ENCODE measurements at regions not wholly inside any gene's neighbourhood (a gene's known extent, or its start where the extent isn't known, plus 50 kb on each side); places are given as distances from the start of the nearest gene placed in this dataset.

DNA sequence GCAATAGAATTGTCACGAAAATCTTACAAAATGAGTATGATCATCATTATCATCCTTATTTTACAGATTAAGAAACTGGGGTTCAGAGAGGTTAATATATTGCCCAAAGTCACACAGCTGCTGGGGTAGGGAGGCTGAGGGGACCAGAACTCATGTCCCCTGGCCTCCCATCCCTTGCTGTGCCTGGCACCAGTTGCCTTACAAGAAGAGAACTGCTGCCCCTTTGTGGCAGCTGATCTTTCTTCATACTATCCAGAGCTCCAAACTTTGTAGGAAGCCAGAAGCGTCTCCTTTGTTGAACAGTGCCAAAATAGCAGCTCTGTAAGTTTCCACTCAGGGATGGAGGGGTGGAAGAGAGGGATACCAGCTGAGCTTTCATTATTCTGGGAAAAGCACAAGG, 236.8 kb upstream of the TBC1D5 start:
- Histone ChIP-seq H3K4me3 (ENCODE audit: low read length) (no peak overlapping the region), H3K4me1 (ENCODE audit: insufficient read depth, low read length) (peaks cover 8% of the 10 kb centered on the region)

DNA sequence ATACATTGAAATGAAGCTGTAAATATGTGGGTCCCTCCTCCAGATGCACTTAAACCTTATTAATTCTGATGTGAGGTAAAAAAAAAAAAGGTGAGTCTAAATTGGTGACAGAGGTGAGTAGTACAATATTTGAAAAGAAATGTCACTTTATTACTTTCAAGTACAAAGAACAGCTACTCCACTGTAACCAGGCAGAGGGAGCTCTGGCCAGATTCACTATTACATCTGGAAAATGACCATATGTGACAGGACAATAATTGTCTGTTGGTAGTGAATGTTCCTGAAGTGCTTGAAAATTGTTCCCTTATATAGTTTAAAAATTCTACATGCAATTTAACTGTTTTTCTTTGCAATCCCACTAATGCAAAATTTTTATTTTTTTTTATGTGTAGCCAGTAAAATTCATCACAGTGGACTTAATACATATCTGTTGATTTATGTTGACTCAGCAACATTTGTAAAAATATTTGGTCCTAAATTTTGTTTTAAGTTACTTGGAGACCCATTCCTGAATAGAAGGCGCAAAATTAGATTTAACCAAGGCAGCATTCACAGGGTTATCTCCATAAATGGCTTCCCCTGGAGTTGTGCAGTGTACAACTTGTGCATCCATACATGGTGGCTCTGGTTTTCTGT, 231.9 kb upstream of the TBC1D5 start:
- no peak overlapping the region for H3K4me3 ChIP-seq (ENCODE audit: low read length)
- no peaks in the 10 kb centered on the region for H3K4me1 ChIP-seq (ENCODE audit: insufficient read depth, low read length)
- no peaks in the 10 kb centered on the region for H3K27me3 ChIP-seq (ENCODE audit: insufficient read depth, low read length)
- no peaks in the 10 kb centered on the region for H3K9me3 ChIP-seq (ENCODE audit: low read depth, low read length)

More for the DNA sequence above, 236.8 kb upstream of the TBC1D5 start:
- Histone ChIP-seq H3K27me3 (ENCODE audit: insufficient read depth, low read length) (peaks cover 4% of the 10 kb centered on the region), H3K9me3 (ENCODE audit: low read depth, low read length) (no peaks in the 10 kb centered on the region)

DNA sequence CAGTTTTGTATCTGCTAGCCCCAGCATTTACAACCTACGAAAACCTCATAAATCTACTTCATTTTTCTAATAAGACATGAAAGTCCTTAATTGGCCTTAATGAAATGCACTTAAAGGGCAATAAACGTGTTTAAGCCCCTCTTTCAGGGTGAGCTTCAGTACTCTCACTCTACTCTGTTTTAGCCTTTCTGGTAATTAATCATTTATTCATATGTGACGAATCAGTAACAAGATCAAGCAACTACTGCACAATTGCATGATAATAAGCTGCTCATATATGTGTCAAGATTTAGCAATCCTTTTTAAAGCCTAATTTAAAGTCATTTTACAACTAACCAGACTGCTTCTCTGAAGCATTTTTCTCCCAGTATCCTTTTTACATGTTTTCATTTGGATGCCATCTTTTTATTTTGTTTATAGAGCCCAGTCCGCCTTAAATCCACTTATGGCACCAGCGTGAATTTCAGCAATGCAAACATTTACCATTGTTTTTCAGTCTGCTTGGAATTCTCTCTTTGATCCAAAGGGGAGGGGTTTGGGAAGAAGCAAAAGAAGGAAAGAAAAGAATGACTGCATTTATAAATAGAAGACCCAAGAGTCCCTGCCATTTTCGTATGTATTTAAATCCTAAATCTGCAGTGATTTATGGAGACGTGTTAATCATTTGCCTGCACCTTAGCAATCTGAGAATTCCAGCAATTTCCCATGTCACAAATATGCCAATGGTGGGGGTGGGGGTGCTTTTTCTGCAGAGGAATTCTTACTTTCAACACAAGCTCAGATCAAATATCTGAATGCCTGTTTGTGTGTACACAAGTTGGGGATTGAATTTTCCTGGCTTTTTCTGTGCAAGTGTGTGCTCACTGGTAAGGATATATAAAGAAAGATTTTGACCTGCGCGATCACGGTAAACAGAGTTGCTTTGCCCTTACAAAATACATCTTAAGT, 230.8 kb upstream of the TBC1D5 start:
- Histone ChIP-seq H3K27me3 (ENCODE audit: insufficient read depth, low read length) (no peaks in the 10 kb centered on the region), H3K4me3 (ENCODE audit: low read length) (no peak overlapping the region), H3K9me3 (ENCODE audit: low read depth, low read length) (no peaks in the 10 kb centered on the region), H3K4me1 (ENCODE audit: insufficient read depth, low read length) (no peaks in the 10 kb centered on the region)

DNA sequence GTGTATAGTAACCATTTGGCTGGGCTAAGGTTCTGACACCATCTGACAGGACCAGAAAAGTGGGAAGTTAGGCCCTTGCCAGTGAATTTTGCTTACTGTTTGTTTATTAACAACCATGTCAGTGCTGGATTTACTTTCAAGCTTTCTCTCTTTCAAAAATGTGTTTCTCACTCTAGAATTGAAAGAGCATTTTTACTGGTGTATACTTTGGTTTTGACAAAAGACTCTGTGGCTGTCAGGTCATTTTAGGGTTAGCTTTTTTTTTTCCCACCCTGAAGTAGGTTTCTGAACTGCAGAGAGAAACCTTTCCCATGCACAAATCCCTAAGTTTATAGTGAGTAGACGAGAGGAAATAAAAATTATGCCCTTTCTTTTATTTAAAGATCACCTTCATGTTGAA, 230.0 kb upstream of the TBC1D5 start:
- Histone ChIP-seq H3K27me3 (ENCODE audit: insufficient read depth, low read length) (no peaks in the 10 kb centered on the region), H3K4me3 (ENCODE audit: low read length) (no peak overlapping the region), H3K9me3 (ENCODE audit: low read depth, low read length) (no peaks in the 10 kb centered on the region), H3K4me1 (ENCODE audit: insufficient read depth, low read length) (no peaks in the 10 kb centered on the region)

DNA sequence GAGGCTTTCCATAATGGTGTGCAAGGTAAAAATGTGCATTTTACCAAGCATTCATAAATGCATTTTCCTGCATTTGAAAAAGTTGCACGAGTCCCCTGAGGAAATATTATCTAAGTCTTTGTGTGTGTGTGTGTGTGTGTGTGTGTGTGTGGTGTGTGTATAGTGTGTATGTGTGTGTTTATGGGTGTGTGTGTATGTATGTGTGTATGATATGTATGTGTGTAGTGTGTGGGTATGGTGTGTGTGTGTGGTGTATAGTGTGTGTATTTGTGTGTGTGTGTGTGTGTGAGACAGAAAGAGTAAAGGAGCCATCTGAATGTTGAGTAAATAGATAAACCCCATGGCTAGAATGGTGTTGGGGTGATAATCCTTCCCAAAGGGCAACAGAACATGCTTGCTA, 229.6 kb upstream of the TBC1D5 start:
- H3K4me1 ChIP-seq (ENCODE audit: insufficient read depth, low read length): no peaks in the 10 kb centered on the region
- no peaks in the 10 kb centered on the region for H3K27me3 ChIP-seq (ENCODE audit: insufficient read depth, low read length)
- H3K4me3 ChIP-seq (ENCODE audit: low read length): no peak overlapping the region
- H3K9me3 ChIP-seq (ENCODE audit: low read depth, low read length): no peaks in the 10 kb centered on the region

DNA sequence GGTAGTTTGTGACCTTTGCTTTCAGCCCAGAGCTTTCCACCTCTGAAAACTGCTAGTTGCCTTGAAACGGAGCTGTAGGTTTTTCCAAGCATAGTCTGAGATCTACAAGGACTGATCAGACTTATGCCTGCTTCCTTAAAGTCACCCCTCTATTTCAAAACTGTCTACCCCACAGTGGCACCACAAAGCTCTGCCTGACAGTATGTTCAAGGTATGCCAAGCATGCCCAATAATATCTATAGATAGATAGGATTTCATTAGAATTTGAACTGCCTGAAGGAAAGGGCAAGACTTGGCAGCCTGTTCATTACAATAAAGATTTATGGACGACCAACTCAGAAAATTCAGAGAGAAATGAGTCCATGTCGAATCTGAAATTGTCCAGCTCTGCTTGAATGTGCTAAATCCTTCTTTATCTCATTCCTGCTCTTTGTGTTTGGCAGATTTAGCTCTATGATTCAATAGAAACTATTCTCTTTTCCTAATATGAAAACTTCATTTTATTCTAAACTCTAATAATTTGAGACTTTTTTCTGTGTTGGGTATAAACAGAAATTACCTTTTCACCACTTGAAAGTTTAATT, 227.6 kb upstream of the TBC1D5 start:
- Histone ChIP-seq H3K9me3 (ENCODE audit: low read depth, low read length) (no peaks in the 10 kb centered on the region), H3K4me3 (ENCODE audit: low read length) (no peak overlapping the region), H3K27me3 (ENCODE audit: insufficient read depth, low read length) (no peaks in the 10 kb centered on the region), H3K4me1 (ENCODE audit: insufficient read depth, low read length) (no peaks in the 10 kb centered on the region)

DNA sequence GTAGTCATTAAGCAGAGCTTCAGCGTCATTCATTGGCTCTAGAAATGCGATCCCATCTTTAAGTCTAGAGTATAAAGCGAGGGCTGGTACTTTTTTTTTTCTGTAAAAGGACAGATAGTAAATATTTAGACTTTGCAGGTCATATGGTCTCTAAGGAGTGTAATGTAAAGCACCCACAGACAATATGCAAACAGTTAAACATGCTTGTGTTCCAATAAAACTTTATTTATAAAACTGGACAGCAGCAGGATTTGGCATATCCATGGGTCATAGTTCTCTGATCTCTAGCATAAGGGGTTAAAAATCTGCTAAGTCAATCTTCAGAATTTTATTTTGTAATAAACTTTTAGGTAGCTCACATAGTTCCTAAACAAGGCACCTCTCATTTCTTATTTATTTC, 226.8 kb upstream of the TBC1D5 start:
- H3K4me1 ChIP-seq (ENCODE audit: insufficient read depth, low read length): no peaks in the 10 kb centered on the region

DNA sequence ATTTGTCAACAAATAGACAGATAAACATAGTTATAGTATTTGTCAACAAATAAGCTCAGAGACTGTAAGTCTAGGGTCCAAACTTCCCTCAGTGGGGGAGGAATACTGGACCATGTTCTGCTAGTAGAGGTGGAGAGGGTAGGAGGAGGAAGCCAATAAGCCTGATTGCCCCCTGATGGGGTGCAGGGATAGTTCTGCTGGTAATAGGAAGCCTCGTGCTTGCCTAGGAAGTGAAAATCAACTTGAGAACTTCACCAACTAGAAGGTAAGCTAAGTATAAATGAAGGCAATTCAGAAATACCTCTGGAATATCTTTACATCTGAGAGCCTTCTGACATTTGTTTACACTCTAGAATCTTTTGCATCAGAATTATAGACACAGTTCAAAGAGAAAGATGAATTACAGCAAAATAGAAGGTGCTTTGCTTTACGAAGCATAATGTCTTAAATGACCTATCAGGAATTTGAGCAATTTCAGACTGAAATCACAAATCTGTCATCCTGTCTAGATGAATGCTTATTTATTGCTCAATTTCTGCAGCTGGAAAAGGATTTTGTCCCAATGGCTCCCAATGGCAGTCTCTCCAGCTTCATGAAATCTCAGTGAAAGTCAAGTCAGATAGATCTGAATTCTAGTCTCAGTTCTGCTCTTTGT, 225.6 kb upstream of the TBC1D5 start:
- no peak overlapping the region for H3K4me3 ChIP-seq (ENCODE audit: low read length)
- no peaks in the 10 kb centered on the region for H3K4me1 ChIP-seq (ENCODE audit: insufficient read depth, low read length)
- no peaks in the 10 kb centered on the region for H3K27me3 ChIP-seq (ENCODE audit: insufficient read depth, low read length)
- H3K9me3 ChIP-seq (ENCODE audit: low read depth, low read length): no peaks in the 10 kb centered on the region

More for the DNA sequence above, 226.8 kb upstream of the TBC1D5 start:
- Histone ChIP-seq H3K27me3 (ENCODE audit: insufficient read depth, low read length) (no peaks in the 10 kb centered on the region), H3K4me3 (ENCODE audit: low read length) (no peak overlapping the region), H3K9me3 (ENCODE audit: low read depth, low read length) (no peaks in the 10 kb centered on the region)

DNA sequence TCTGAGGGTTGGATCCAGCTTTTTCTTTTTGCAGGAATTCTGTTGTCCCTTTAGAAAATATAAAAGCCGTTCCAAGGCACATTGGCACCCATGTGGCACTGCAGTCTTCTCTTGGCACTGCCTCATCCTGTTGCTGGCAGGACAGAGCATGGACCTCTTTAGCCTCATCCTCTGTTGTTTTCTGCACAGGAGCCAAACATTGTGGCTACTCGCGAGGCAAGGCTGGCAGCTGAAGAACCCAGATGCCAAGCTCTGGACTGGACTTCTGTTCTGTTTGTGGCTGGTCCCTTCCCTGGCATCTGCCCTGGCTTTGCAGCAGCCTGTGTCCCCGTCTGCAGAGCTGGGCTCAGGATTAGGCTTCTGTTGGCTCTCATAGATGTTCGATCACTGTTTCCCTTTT, 224.7 kb upstream of the TBC1D5 start:
- H3K4me3 ChIP-seq (ENCODE audit: low read length): no peak overlapping the region
- no peaks in the 10 kb centered on the region for H3K27me3 ChIP-seq (ENCODE audit: insufficient read depth, low read length)

DNA sequence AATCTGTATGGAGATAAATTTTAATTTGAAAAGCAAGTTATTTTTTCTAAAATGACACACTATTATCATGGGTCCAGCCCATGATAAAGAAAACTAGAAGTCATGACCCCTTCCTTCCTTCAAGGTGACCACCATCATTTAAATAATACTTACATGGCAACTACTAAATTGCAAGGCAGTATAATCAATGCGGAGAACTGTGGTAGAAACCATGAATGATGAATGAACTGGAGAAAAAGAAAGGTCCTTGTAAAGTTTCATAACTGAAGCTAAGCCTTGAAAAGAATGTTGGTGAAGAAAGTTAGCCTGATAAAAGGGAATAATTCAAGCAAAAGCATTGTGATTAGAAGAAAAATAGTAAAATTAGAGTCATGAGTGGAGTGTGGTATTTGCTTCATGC, 222.9 kb upstream of the TBC1D5 start:
- no peaks in the 10 kb centered on the region for H3K4me1 ChIP-seq (ENCODE audit: insufficient read depth, low read length)
- H3K9me3 ChIP-seq (ENCODE audit: low read depth, low read length): no peaks in the 10 kb centered on the region
- no peak overlapping the region for H3K4me3 ChIP-seq (ENCODE audit: low read length)
- peaks cover 2% of the 10 kb centered on the region for H3K27me3 ChIP-seq (ENCODE audit: insufficient read depth, low read length)

More for the DNA sequence above, 224.7 kb upstream of the TBC1D5 start:
- no peaks in the 10 kb centered on the region for H3K4me1 ChIP-seq (ENCODE audit: insufficient read depth, low read length)
- no peaks in the 10 kb centered on the region for H3K9me3 ChIP-seq (ENCODE audit: low read depth, low read length)

DNA sequence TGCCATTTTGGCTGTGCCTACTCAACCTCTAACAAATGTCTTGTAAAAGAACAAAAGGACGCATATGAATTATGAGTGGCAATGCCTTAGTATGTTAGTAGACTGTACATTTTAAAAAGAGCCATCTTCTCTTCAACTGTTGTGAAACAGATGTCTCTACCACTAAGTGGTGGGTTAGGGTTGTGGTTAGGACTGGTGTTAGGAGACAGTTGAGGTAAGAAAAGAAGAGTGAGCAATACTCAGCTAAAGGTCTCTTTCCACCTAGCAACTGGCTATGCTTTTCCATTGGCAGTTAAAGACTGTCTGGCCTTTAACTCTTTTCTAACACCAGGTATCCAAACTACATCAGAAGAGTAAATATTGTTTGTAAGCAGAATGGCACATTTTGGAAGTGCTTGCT, 221.7 kb upstream of the TBC1D5 start:
- H3K4me3 ChIP-seq (ENCODE audit: low read length): no peak overlapping the region
- no peaks in the 10 kb centered on the region for H3K4me1 ChIP-seq (ENCODE audit: insufficient read depth, low read length)
- H3K27me3 ChIP-seq (ENCODE audit: insufficient read depth, low read length): peaks cover 5% of the 10 kb centered on the region
- H3K9me3 ChIP-seq (ENCODE audit: low read depth, low read length): no peaks in the 10 kb centered on the region

DNA sequence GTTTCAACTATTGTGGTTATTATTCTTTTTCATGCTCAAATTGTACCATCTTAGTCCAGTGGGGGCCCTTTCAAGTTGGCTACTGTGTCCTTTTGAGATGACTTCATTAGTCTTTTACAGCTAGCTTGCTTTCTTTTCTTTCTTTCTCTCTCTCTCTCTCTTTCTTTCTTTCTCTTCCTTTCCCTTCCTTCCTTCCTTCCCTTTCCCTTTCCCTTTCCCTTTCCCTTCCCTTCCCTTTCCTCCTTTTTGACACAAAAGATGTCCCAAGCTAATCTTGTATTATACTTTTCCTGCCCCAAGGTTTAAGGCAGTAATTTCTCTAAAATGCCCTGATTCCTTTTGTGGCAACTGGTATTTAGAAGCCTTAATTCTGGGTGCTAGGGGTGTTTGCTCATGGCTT, 213.0 kb upstream of the TBC1D5 start:
- Histone ChIP-seq H3K27me3 (ENCODE audit: insufficient read depth, low read length) (peaks cover 3% of the 10 kb centered on the region), H3K4me3 (ENCODE audit: low read length) (no peak overlapping the region)

DNA sequence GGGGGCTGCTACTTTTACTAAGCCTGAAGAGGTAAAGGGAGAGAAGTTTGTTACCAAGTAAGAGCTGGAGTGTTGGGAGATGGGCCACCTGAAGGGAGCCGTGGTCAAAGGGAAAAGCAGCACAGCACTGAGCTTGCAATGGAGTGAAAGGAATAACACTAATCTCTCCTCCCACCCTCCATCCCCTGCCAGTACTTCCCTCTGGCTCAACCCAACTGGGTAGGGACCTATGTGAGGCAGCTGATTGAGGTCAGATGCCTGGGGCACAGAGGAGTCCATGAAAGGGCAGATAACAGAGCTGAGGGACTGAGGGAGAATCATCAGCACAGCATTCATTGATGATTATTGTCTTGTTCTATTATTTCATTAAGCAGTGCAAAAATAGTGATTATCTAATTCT, 212.4 kb upstream of the TBC1D5 start:
- Histone ChIP-seq H3K9me3 (ENCODE audit: low read depth, low read length) (no peaks in the 10 kb centered on the region), H3K4me1 (ENCODE audit: insufficient read depth, low read length) (no peaks in the 10 kb centered on the region)

More for the DNA sequence above, 213.0 kb upstream of the TBC1D5 start:
- Histone ChIP-seq H3K4me1 (ENCODE audit: insufficient read depth, low read length) (no peaks in the 10 kb centered on the region), H3K9me3 (ENCODE audit: low read depth, low read length) (no peaks in the 10 kb centered on the region)

DNA sequence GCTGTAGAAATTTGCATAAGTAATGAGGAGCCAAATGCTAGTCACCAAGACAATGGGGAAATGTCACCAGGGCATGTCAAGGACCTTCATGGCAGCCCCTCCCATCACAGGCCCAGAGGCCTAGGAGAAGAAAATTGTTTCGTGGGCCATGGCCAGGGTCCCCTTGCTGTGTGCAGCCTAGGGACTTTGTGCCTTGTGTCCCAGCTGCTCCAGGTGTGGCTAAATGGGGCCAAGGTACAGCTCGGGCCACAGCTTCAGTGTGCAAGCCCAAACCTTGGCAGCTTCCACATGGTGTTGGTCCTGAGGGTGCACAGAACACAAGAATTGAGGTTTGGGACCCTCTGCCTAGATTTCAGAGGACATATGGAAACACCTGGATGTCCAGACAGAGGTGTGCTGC, 208.8 kb upstream of the TBC1D5 start:
- Histone ChIP-seq H3K9me3 (ENCODE audit: low read depth, low read length) (no peaks in the 10 kb centered on the region), H3K27me3 (ENCODE audit: insufficient read depth, low read length) (no peaks in the 10 kb centered on the region), H3K4me1 (ENCODE audit: insufficient read depth, low read length) (no peaks in the 10 kb centered on the region), H3K4me3 (ENCODE audit: low read length) (no peak overlapping the region)

More for the DNA sequence above, 212.4 kb upstream of the TBC1D5 start:
- no peaks in the 10 kb centered on the region for H3K27me3 ChIP-seq (ENCODE audit: insufficient read depth, low read length)
- H3K4me3 ChIP-seq (ENCODE audit: low read length): no peak overlapping the region

DNA sequence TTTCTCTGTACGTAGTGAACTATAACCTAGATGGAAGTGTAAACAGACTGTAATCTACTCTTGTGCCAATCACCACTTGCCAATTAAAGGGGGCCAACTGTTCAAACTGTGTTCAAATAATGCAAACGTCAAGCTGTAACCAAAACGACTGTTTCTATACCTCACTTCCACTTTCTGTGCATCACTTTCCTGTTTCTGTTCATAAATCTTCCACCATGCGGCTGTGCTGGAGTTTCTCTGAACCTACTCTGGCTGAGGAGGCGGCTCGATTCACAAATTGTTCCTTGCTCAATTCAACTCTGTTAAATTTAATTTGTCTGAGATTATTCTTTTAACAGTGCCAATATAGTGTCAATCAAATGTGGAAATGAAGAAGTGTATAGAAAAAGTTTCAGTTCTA, 206.7 kb upstream of the TBC1D5 start:
- no peaks in the 10 kb centered on the region for H3K9me3 ChIP-seq (ENCODE audit: low read depth, low read length)
- H3K27me3 ChIP-seq (ENCODE audit: insufficient read depth, low read length): peaks cover 3% of the 10 kb centered on the region
- H3K4me1 ChIP-seq (ENCODE audit: insufficient read depth, low read length): no peaks in the 10 kb centered on the region
- no peak overlapping the region for H3K4me3 ChIP-seq (ENCODE audit: low read length)
